GM21528 (cell line): ENCODE measurements at regions not wholly inside any gene's neighbourhood (a gene's known extent, or its start where the extent isn't known, plus 50 kb on each side); places are given as distances from the start of the nearest gene placed in this dataset.
"Not testable (repeated sequence)": the region's sequence is repeated elsewhere in the genome, so short reads cannot be mapped to it uniquely, and the experiment has no call there.

ENCODE experiments used
- ATAC-seq: cut with Tn5 transposase; IDR thresholded peaks from one replicate; pipeline ENCODE4 v1.9.1; 2021; ENCODE audit warnings: mild to moderate bottlenecking, moderate library complexity; ENCODE audit not compliant: unreplicated experiment, low FRiP score

DNA sequence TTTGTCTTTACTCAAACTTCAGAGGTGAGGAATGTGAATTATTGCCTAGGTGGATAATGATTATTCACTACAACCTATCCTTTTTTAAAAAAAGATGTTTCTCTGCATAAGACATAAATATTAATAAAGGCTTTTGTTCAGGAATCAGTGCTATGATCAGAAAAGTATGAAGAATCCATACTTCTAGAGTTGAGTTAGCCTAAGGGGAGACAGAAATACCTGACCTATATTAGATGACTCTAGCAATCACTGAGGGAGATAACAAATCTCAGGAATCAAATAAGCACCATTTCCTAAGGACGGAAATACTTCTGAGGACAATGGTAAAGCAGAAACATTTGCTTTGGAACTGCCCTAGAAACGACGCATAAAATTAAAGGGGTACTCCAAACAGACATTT lies 763.8 kb downstream of the GBE1 start:
- ATAC-seq: no peak

DNA sequence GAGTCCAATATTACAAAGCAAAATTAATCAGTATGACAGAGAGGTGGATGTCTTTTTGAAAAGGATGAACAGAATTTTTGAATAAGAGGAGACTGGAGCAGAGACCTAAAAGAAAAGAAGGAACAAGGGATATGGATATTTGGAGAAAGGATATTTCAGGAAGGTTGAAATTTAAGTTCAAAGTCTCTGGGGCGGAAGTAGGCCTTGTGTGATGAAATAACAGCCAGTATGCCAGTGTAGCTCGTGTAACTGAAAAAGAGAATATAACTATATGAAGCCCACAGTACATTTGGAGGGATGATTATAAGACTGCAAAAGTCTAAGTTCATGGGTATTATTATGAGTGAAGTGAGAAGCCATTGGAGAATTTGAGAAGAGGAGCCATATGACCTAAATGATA lies 766.7 kb downstream of the GBE1 start:
- ATAC-seq: no peak

DNA sequence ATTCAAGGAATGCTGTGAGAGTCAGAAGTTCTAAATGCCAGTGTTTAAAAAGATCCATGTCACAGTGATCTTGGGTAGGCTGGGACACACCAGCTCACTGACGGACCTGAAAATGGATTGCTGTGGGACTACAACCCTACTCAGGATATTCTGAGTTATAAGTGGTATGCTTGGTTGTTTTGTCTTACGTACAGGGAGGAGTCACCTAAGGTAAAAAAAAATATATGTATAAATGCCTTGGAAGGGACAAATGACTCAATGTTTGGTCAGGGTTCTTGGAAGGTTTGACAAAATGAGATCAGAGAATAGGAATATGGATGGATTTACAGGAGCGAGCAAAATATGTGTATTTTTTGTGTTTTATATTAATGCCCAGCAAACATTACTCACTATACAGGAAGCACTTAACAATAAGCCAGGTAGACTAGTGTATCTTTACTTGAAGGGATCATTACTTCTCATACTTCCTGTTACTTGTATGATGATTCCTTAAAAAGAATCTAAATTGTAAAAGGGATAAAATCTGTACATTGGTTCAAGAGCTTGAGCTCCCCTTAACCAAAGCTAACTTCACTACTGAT lies 767.3 kb downstream of the GBE1 start:
- ATAC-seq: no peak

DNA sequence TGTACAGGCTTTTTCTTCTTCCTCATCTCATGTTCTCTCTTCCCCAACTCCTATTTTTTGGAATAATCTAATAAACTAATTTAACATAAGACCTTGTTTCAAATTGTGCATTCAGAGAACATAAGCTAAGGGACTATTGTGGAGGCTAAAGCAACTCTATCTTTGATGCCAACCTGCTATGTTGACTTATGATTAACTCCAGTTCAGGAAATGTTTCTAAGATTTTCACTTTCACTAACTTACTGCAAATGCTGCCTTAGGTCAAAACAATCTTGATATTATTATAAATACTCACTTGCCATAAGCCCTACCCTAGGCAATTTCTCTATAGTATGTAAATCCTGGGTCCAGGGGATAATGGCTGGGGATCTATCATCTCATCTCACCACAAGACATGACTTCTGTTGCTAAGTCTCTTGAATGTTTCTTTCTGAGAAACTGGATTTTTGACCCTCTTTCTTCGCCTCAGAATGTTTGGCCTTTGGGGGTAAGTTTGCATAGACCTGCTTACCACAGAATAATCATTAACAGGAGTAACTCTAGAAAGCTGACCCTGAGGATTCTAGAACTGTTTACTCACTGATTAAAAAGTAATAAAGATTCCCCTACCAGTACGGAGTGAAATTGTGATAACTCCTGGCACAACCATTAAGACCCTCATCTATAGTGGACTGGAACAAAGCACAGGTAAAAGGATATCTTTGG lies 768.1 kb downstream of the GBE1 start:
- ATAC-seq: peak; percentile 67

DNA sequence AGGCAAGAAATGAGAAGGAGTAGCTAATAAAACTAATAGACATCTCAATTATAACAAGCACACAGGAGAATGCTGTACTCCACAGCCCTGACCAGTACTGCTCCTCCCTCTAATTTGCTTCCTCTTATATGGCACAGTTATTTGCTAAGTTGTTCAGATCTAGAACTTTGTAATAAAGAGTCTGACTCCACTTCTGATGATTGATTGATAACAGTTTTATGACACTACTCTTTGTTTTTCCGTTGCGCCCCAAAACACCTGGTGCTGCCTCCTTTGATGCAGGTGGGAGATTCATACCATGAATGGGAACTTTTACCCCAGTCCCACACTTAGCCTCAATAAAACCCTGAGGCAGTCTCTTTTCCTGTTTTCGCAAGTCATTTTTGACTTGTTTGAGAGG lies 777.7 kb downstream of the GBE1 start:
- no peak for ATAC-seq

DNA sequence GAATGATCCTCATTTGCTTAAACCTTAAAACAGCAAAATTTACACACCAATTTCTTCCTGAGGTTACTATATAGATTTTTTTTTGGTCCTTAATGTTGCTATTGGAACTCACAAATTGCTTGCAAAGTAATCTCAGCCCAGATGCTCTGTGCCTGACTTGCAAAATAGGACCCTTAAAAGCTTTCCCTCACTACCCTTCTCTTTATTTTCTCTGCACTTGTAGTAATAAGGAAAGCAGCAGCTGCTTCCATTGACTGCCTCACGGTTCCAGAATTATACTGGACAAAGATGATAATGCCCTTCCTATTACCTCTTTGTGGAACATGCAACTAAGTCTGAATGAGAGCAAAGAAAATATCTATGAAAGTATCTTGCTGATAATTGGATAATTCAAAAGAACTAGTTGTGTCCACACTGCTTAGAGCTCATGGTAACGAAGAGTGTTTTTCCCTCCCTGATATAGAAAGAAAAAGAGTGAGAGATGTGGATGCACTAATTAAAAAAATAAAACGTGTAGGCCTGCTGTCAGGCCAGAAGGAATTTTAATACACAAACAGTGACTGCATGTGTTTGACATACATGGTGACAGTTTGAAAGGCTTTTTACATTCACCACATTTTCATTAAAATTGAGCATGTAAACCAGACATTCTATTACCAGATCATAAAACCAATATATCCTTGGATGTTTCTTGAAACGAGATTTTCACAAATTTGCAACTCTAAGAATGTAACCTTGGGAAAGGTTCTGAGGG lies 783.1 kb downstream of the GBE1 start:
- no peak for ATAC-seq

DNA sequence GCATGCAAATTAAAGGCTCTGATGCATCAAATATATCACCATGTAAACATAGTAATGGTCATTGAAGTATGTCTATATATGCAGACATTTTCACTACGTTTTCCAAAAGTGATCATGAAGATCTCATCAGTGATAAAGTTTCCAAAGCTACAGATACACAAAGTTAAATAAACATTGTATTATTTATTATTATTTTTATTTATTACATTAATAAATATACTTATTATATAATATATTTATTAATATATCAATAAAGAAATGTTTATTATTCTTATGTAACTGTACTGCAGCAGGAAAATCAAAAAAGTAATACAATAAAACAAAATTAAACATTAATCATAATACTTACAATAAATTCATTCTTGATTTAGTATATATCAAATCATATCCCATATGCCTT lies 791.2 kb downstream of the GBE1 start:
- ATAC-seq: no peak

DNA sequence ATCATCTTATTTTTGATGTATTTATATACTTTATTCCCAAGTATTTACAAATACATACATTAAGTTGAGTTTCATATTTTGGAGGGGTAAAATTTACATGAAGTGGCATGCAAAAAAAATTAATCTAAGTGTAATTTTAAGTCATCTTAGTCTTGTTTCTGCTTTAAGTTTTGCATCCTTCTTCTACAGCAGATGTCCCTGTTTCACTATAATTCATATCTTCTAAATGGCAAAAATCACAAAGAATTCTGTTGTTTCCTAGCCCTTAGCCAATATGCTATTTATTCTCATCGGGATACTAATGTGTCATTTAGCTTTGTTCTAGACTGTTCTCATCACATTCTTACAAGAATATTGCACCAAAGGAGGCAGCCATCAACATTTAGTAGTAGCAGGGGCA lies 831.9 kb downstream of the GBE1 start:
- no peak for ATAC-seq

DNA sequence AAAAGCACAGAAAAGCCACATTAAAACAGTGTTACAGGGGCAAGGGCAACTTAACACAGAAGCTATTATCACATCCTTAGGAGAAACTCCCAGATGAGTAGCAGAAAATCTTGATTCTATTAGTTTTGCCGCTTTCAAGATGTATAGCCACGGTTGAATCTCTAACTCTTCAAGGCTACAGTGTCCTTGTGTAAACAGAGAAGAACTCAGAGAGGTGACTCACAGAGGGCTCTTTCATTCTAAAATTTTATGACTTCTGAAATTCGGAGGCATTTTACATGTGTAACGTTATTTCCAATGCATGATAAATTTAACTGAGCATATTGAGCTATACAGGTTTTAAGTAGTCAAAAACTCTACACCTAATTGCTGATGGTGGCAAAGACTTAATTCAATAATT lies 846.6 kb downstream of the GBE1 start:
- ATAC-seq: no peak

DNA sequence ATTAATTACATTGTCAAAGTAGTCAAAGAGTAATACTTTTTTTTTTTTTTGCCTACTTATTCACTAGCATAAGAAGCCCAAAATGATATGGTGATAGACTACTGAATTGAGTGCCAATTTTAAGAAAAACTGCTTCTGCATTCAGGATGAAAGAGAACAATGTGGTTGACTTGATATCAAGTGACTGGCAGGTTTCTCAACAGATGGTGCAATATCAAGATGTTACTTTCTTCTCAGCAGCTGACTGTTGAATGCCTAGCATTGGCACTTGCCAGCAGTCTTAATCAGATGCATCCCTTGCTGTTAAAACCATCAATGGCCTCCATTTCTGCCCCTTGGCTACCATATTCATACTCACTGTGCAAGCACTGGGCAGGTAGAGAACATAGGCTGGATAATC lies 863.2 kb downstream of the GBE1 start:
- no peak for ATAC-seq

DNA sequence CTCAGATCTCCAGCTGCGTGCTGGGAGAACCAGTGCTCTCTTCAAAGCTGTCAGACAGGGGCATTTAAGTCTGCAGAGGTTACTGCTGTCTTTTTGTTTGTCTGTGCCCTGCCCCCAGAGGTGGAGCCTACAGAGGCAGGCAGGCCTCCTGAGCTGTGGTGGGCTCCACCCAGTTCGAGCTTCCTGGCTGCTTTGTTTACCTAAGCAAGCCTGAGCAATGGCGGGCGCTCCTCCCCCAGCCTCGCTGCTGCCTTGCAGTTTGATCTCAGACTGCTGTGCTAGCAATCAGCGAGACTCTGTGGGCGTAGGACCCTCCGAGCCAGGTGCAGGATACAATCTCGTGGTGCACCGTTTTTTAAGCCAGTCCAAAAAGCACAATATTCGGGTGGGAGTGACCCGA lies 864.4 kb downstream of the GBE1 start:
- ATAC-seq: not testable (repeated sequence)

DNA sequence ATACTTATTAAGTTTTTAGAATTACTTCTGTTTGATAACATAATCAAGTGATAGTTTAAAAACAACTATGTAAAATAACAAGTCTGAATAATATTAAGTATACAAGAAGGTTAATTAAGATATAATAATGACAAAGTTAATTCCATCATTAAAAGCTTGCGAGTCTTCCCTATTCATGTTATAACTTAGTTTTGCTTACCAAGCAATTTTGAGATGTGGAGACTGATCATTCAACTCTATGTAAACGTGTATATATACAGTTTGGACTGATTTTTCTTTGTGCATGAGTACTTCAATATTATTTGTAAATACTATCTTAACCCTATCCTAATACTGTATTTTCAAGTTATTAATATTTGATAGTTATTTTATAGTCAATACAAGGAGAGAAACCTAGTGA lies 870.9 kb downstream of the GBE1 start:
- no peak for ATAC-seq

DNA sequence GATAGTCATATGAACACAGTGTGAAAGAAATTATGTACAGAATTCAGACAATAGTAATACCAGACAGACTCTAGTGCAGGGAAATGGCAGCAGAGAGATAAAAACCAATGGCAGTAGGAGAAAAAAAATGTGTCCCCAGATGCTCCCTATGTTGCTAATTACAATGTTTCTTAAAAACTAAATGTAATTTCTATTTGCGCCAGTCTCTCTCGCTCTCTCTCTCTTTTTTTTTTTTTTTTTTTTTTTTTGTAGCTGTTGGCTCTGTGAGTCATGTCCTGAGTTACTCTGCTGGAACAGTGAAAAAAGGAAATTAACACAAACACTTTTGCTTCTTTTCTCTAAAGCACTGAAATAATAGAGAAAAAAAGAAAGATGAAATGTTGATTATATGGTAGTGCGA lies 871.9 kb downstream of the GBE1 start:
- ATAC-seq: no peak

DNA sequence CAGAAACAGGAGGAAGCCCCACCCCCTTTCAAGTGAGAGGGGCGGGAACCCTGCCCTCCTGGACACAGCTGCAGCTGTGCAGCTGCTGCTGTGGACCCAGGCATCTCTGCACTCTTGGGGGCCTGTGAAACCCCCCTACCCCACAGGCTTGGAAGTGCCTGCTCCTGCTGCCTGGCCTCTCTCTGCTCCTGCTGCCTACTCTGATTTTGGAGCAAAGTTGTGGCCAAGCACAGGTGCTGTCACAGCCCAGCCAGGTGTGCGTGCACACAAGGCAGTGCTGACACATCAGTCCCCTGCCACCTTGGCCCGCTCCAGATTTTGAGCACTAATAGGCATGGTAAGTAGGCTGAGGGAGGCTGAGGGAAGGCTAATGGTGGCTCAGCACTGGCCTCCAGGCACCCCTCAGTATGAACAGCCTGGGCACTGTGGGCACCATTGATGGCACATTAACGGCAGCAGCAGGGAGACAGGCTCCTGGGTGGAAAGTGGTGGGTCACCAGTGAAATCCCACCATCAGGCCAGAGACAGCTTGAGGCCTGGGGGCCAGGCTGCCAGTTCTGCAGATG lies 890.9 kb downstream of the GBE1 start:
- no peak for ATAC-seq

DNA sequence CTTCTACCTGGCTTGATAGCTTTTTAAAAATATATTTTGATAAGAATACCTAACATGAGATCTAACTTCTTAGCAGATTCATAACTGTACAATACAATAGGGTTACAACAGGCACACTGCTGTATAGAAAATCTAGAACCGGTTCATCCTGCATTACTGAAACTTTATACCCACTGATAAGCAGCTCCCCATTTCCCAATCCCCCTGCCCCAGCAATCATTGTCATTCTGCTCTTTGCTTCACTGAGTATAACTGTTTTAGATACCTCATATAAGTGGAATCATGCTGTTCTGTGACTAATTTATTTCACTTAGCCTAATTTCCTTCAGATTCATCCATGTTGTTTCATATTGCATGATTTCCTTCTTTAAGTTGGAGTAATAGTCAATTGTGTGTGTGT lies 906.0 kb downstream of the GBE1 start:
- no peak for ATAC-seq

DNA sequence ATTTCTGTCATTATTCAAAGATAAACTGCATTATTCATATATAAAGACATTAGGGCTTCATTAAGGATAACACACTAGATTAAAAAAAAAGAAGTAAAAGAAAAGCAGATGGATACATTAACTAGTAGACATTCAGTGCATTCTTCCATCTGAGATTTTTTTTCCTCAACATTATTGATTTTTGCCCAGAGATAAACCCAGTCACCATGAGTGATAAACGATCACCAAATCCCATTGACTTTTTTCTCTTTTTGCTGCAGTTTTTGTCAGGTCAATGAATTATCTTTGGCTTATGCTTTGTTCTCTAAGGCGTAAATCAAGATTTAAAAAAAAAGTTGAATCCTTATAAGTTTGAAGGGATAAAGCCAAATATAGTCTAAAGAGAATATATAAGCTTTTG lies 925.0 kb downstream of the GBE1 start:
- ATAC-seq: no peak

DNA sequence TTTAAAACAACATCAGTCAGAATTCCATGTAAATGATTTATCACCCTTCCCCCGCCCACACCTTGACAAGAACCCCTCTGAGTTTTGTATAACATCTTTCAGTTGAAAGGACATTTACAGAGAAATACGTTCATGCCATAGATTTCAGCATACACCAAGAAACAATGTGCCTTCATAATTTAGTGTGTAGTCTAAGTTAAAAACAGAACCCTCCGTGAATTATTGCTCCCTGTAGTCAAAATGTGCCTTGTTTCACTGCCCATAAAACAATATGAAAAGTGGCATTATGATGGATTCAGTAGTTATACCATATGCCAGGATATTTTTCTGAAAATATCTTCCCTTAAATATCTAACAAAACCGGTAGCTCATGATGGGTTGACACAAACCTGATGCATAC lies 953.9 kb downstream of the GBE1 start:
- no peak for ATAC-seq

DNA sequence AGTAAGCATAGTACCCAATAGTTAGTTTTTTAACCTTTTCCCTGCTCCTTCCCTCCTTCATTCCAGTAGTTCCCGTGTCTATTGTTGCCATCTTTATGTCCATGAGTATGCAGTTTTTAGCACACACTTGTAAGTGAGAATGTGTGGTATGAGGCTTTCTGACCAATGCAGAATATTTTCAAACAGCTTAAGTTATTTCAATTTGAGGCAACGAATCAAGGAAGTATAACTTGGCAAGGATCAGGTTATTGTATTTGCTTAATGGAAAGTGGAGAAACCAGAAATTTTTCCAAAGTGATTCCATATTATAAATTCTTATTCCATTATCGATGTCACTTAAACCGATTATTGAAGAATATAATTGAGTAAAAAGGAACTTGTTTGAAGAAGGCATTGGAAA lies 954.8 kb downstream of the GBE1 start:
- no peak for ATAC-seq

DNA sequence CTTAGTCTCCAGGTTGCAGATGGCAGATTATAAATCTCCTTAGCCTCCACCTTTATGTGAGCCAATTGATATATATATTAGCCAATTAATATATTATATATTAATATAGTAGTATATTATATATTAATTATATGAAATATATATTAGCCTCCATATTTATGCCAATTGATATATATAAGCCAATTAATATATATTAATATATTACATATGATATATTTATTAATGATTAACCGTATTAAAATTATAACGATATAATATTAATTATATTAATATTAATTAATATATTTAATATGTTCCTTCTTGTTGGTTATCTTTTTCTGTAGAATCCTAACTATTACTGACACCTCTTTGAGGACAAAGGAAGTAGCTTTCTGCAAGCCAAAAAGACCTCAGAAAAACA lies 972.5 kb downstream of the GBE1 start:
- ATAC-seq: no peak

DNA sequence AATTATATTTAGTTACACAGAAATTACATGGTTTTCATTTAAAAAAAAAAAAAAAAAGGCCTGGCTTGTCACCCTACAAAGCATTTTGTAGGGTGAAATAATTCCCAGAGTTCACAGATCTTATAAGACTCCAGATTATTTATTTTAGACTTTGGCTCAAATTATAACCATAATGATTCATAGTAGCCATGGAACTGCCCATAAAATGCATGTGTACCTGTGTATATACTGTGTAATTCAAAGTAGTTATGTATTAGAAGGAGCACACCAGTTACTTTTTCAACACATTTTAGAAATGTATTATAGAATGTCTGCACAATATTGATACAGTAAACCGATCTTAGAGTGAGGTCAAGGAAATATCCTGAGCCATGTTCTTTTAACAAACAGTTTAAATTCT lies 975.6 kb downstream of the GBE1 start:
- ATAC-seq: no peak

DNA sequence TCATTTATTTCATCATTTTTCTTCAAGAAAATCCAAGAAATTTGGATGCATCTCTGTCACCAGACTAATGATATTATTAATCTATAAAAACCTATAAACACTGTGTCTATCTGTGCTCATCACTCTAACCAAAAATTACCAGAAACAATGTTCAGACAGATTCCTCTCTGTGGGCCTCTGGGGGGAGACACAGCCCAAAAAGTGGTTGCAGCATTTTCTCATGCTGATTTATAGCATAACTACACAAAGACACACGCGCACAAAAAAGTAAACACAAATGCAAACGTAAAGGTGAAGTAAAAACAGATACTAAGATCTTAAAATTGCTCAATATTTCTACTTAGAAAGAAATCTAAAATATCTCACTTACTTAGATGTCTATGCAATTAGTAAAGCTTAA lies 976.0 kb downstream of the GBE1 start:
- ATAC-seq: no peak

DNA sequence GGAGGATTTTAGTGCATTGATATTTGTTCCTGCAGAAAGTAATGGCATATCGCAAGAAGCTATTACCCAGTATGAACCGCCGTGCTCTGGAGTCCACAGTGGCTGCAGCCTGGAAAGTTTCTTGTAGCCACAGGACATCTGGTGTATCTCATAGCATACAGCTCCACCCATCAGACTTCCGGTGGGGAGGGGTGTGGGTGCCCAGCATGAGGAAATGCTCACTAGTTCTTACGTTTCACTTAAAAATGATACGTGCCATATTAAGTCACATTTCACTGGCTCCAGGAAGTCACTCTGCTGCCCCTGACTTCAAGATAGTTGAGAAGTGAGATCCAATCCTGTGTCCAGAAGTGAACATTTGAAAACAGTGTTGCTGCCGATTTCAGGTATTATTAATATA lies 990.4 kb downstream of the GBE1 start:
- no peak for ATAC-seq
